GM10248 (cell line): ENCODE measurements at regions not wholly inside any gene's neighbourhood (a gene's known extent, or its start where the extent isn't known, plus 50 kb on each side); places are given as distances from the start of the nearest gene placed in this dataset.

Experiments
- CTCF ChIA-PET: fragments of 300-600 bp; sonication (Branson Sonifier 250); formaldehyde crosslinking; extraction: SDS; loops from one replicate; lab custom pipeline; 2021; ENCODE audit warnings: antibody characterized with exemption; lab: Yijun Ruan, JAX
- POLR2A ChIA-PET: fragments of 350-650 bp; sonication (Branson Sonifier 250); formaldehyde crosslinking; extraction: SDS; loops from one replicate; lab custom pipeline; 2020; ENCODE audit warnings: antibody characterized with exemption; lab: Yijun Ruan, JAX
- DNase-seq: peaks from one replicate; pipeline ENCODE4 v3.0.0; 2012; ENCODE audit errors: extremely low spot score
- CTCF ChIP-seq: IDR thresholded peaks from 2 replicates; pipeline ENCODE4 v1.5.1; 2012; ENCODE audit warnings: mild to moderate bottlenecking, low read depth; ENCODE audit errors: extremely low read depth, missing control alignments, control extremely low read depth

- CTCF ChIA-PET, result interaction anchor here (0.8 kb wide), 1 partner anchor 9 kb away, joined by 3 read pairs; no protein-coding TSS in a partner anchor
- POLR2A ChIA-PET, result no interaction called here
- no peak for DNase-seq
- no peak for TF ChIP-seq CTCF
Observed at GRCh38 chr1:214155987-214156625, 124.9 kb upstream of the SMYD2 start.

- CTCF ChIA-PET, result interaction anchor here (1.1 kb wide), 1 partner anchor 12 kb away, joined by 3 read pairs; no protein-coding TSS in a partner anchor
- DNase-seq, result no peak
- TF ChIP-seq CTCF, result no peak
- POLR2A ChIA-PET, result no interaction called here
Observed at GRCh38 chr1:214164173-214164572, 116.8 kb upstream of the SMYD2 start.

DNA sequence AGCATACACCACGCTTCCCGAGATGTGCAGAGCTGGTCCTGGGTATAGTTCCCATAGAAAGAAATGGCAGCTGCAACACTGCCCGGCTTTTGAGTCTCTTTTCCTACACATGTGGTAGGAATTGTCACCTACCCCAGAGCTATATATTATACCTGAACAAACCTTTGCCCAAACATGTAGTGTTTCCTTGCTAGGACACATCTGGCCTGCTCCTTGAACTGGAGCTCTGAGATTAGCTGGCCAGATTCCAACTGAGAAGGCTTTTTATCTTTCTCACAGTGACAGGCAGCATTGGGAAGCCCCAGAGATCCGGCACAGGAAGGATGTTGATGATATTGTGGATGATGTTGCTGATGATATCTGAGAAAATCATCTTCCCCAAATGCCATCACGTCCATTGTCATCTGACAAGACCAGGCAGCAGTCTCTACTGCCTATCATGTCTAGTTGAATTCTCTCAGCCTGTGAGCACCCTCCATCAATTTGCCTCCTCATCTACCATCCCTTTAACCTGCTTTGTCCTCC lies 115.0 kb upstream of the SMYD2 start:
- ChIA-PET CTCF (interaction anchor here (0.6 kb wide), 1 partner anchor 10 kb away, joined by 3 read pairs; no protein-coding TSS in a partner anchor), POLR2A (no interaction called here)

GRCh38 chr1:214174508-214175199 lies 106.3 kb upstream of the SMYD2 start:
- no peak for DNase-seq
- no peak for TF ChIP-seq CTCF
- ChIA-PET CTCF (interaction anchor here (0.7 to 1.5 kb wide), 6 partner anchors 8 to 157 kb away, joined by 3 to 4 read pairs (median 4); no protein-coding TSS in a partner anchor), POLR2A (no interaction called here)

More for the DNA sequence above, 115.0 kb upstream of the SMYD2 start:
- no peak for TF ChIP-seq CTCF
- no peak for DNase-seq

GRCh38 chr1:214178102-214178501 lies 102.9 kb upstream of the SMYD2 start:
- ChIA-PET CTCF (interaction anchor here (0.8 kb wide), 1 partner anchor 83 kb away, joined by 3 read pairs; no protein-coding TSS in a partner anchor), POLR2A (no interaction called here)
- no peak for TF ChIP-seq CTCF
- DNase-seq, result no peak

- POLR2A ChIA-PET, result no interaction called here
- no peak for TF ChIP-seq CTCF
Observed at GRCh38 chr1:214184992-214185391, 96.0 kb upstream of the SMYD2 start.

More at GRCh38 chr1:214184992-214185391, 96.0 kb upstream of the SMYD2 start:
- DNase-seq, result no peak
- CTCF ChIA-PET, result no interaction called here
